Progenitor cell of endocrine pancreas (in vitro differentiated cells): ENCODE measurements at regions not wholly inside any gene's neighbourhood (a gene's known extent, or its start where the extent isn't known, plus 50 kb on each side); places are given as distances from the start of the nearest gene placed in this dataset.

Experiments
- DNase-seq: peaks from one replicate; pipeline ENCODE4 v3.0.0; 2021; ENCODE audit warnings: low spot score; ENCODE audit not compliant: unreplicated experiment
- H3K27ac Mint-ChIP-seq: 2 replicates; pipeline ENCODE4 v1.8.0; 2021; ENCODE audit warnings: mild to moderate bottlenecking, moderate library complexity, mixed read lengths
- H3K27me3 Mint-ChIP-seq: 2 replicates; pipeline ENCODE4 v1.8.0; 2021; ENCODE audit warnings: mixed read lengths
- H3K36me3 Mint-ChIP-seq: 2 replicates; pipeline ENCODE4 v1.8.0; 2022; ENCODE audit warnings: mixed read lengths; ENCODE audit not compliant: insufficient read depth
- H3K4me1 Mint-ChIP-seq: 2 replicates; pipeline ENCODE4 v1.8.0; 2021; ENCODE audit warnings: low read depth, mixed read lengths
- H3K4me3 Mint-ChIP-seq: 2 replicates; pipeline ENCODE4 v1.8.0; 2021; ENCODE audit warnings: low read depth, mild to moderate bottlenecking, moderate library complexity, mixed read lengths
- H3K9me3 Mint-ChIP-seq: 2 replicates; pipeline ENCODE4 v1.8.0; 2021; ENCODE audit warnings: low read depth, mixed read lengths
- TF ChIP-seq, protein P1 (sequence below): fragments of 200-600 bp; sonication (generic); IDR thresholded peaks from one replicate; pipeline ENCODE4 v1.5.0; 2021; ENCODE audit warnings: antibody characterized with exemption, mild to moderate bottlenecking; ENCODE audit not compliant: unreplicated experiment

DNA sequence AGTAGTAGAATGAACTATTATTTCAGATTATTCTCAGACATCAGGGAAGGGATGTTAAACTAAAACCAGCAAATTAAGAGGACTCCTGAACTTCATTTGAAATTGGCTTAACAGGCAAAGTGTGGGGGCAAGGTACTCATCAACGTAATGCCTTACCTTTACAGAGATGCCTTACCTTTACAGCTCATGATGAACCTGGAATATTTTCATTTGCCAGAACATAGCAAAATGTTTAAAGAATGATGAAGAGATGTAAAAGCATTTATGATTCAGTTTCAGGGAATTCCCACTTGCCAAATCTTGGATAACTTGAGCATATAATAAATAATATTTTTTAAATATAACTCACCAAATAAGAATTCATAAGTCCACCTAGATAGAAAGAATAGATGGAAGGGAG lies 207.5 kb downstream of the TINAG start:
- TF ChIP-seq, protein P1, sequence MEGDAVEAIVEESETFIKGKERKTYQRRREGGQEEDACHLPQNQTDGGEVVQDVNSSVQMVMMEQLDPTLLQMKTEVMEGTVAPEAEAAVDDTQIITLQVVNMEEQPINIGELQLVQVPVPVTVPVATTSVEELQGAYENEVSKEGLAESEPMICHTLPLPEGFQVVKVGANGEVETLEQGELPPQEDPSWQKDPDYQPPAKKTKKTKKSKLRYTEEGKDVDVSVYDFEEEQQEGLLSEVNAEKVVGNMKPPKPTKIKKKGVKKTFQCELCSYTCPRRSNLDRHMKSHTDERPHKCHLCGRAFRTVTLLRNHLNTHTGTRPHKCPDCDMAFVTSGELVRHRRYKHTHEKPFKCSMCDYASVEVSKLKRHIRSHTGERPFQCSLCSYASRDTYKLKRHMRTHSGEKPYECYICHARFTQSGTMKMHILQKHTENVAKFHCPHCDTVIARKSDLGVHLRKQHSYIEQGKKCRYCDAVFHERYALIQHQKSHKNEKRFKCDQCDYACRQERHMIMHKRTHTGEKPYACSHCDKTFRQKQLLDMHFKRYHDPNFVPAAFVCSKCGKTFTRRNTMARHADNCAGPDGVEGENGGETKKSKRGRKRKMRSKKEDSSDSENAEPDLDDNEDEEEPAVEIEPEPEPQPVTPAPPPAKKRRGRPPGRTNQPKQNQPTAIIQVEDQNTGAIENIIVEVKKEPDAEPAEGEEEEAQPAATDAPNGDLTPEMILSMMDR = no peak
- Mint-ChIP-seq H3K27ac (no peak overlapping the region), H3K27me3 (no peaks in the 10 kb centered on the region), H3K4me1 (no peaks in the 10 kb centered on the region), H3K36me3 (no peaks in the 10 kb centered on the region), H3K4me3 (no peak overlapping the region), H3K9me3 (no peaks in the 10 kb centered on the region)
- DNase-seq = no peak

DNA sequence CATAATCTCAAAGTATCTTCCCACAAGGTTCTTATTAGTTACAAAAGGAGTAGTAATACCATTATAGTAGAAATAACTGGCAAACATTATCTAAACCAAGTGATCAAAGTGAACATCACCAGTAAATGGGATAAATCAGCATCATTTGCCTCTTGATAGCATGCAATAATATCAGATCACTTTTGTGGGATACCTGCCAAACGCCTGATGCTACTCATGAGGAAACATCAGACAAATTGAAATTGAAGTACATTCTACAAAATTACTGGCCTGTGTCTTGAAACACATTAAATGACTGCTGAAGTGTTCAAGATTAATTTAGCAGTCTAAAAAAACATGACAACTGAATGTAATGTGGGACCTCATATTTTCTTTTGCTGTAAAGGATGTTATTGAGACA lies 208.1 kb downstream of the TINAG start:
- DNase-seq = no peak
- TF ChIP-seq, protein P1 = no peak
- no peaks in the 10 kb centered on the region for H3K4me1 Mint-ChIP-seq
- H3K27me3 Mint-ChIP-seq = no peaks in the 10 kb centered on the region
- H3K27ac Mint-ChIP-seq = no peak overlapping the region
- H3K36me3 Mint-ChIP-seq = no peaks in the 10 kb centered on the region
- H3K9me3 Mint-ChIP-seq = no peaks in the 10 kb centered on the region
- H3K4me3 Mint-ChIP-seq = no peak overlapping the region

DNA sequence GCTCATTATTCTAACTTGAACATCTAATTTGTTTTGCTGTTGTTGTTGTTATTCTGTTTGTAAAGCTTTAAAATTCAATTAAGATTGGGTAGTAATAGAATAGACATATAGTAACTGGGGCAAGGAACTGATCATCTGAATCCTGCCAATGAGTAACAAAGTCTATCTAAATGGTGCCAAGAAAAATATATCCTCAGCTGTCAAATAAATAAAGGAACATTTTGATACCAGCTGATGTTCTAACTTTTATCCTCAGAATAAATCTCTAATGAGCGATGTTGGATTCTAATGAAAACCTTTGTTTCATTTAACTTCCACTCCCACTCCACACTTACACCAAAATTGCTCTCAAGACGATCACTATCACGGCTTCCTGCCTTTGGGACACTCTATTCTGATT lies 210.9 kb downstream of the TINAG start:
- Mint-ChIP-seq H3K4me3 (no peak overlapping the region), H3K4me1 (no peaks in the 10 kb centered on the region), H3K27ac (no peak overlapping the region), H3K9me3 (no peaks in the 10 kb centered on the region), H3K27me3 (no peaks in the 10 kb centered on the region), H3K36me3 (no peaks in the 10 kb centered on the region)
- DNase-seq = no peak
- TF ChIP-seq, protein P1 = no peak

GRCh38 chr6:54525731-54526130 lies 217.5 kb downstream of the TINAG start:
- Mint-ChIP-seq H3K27ac (no peak overlapping the region), H3K27me3 (no peaks in the 10 kb centered on the region), H3K36me3 (peaks cover 1% of the 10 kb centered on the region), H3K4me1 (no peaks in the 10 kb centered on the region), H3K9me3 (peaks cover 15% of the 10 kb centered on the region), H3K4me3 (no peak overlapping the region)
- DNase-seq = no peak
- TF ChIP-seq, protein P1 = no peak

DNA sequence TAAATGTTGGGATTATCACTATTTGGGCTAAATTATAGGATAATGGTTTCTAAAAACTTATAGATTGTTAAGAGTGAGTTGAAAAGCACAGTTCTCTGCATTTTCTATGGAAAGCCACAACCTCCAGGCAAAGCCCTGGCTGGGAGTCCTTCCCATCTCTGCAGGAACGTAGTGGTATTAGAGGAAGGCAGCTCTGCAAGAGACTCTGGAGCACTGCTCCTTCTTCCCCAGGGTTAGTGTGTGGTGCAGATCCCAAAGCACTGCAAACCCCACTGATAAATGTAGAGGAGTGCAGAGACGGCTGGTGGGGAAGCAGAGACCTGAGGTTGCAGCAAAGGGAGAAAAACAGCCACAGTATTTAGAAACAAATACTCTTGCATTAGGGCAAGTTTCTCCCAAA lies 225.3 kb downstream of the TINAG start:
- no peak overlapping the region for H3K4me3 Mint-ChIP-seq
- no peak for DNase-seq
- TF ChIP-seq, protein P1 = no peak
- peaks cover 1% of the 10 kb centered on the region for H3K36me3 Mint-ChIP-seq
- H3K27me3 Mint-ChIP-seq = no peaks in the 10 kb centered on the region
- no peaks in the 10 kb centered on the region for H3K9me3 Mint-ChIP-seq
- H3K4me1 Mint-ChIP-seq = no peaks in the 10 kb centered on the region
- no peak overlapping the region for H3K27ac Mint-ChIP-seq

DNA sequence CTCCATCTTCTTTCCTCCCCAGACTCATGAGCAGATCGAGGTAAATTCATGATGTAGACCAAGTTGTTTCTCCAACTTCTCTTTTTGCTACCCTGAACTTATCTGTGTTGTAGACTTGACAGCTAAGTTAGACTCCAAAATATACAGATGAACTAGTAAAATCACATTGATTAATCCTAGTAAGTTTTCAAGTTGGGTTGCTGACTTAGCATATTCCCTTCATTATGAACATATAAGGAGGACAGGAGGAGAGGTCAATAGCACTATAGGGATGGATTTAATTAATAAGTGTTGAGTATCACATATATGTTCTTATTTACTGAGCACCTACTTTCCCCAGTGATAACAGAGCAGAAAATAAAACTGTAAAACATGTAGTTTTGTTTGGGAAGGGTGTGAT lies 227.3 kb downstream of the TINAG start:
- Mint-ChIP-seq H3K4me1 (no peaks in the 10 kb centered on the region), H3K9me3 (no peaks in the 10 kb centered on the region), H3K27ac (no peak overlapping the region), H3K27me3 (no peaks in the 10 kb centered on the region), H3K4me3 (no peak overlapping the region), H3K36me3 (no peaks in the 10 kb centered on the region)
- DNase-seq = no peak
- TF ChIP-seq, protein P1 = no peak
